ENCODE measurements at regions not wholly inside any gene's neighbourhood (a gene's known extent, or its start where the extent isn't known, plus 50 kb on each side); places are given as distances from the start of the nearest gene placed in this dataset.

GRCh38 chr1:208446271-208446691, 202.1 kb upstream of the PLXNA2 start:
- TF ChIP-seq CTCF (IDR thresholded peaks at IDR 0.05; ENCODE audit: low read length) (no peak), EZH2 (optimal IDR thresholded peaks at IDR 0.05; ENCODE audit: low read depth, low read length) (no peak), EZH2phosphoT487 (IDR thresholded peaks at IDR 0.05; ENCODE audit: low read length) (no peak)

Data from MM.1S (cell line).